ENCODE measurements at regions not wholly inside any gene's neighbourhood (a gene's known extent, or its start where the extent isn't known, plus 50 kb on each side); places are given as distances from the start of the nearest gene placed in this dataset.

DNA sequence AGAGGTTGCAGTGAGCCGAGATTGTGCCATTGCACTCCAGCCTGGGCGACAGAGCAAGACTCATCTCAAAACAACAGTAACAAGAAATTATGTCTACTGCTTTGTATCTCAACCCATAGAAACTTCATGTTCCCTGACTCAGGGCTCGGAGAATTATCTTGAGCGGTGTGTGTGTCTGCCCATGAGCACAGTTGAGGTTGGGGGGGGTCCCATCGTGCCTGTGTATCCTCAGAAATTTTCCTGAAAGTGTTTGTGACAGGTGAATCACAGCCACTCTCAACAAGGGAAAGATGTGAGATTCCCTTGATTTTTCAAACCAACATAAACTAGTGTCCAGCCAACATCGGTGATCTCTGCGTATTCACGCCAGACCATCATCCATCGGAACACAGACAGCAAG lies 319.1 kb downstream of the ASMT start:
- DNase-seq (ENCODE audit: low read depth), result no peak
- H3K4me3 ChIP-seq (ENCODE audit: low read length), result no peak overlapping the region
- TF ChIP-seq, protein P1, sequence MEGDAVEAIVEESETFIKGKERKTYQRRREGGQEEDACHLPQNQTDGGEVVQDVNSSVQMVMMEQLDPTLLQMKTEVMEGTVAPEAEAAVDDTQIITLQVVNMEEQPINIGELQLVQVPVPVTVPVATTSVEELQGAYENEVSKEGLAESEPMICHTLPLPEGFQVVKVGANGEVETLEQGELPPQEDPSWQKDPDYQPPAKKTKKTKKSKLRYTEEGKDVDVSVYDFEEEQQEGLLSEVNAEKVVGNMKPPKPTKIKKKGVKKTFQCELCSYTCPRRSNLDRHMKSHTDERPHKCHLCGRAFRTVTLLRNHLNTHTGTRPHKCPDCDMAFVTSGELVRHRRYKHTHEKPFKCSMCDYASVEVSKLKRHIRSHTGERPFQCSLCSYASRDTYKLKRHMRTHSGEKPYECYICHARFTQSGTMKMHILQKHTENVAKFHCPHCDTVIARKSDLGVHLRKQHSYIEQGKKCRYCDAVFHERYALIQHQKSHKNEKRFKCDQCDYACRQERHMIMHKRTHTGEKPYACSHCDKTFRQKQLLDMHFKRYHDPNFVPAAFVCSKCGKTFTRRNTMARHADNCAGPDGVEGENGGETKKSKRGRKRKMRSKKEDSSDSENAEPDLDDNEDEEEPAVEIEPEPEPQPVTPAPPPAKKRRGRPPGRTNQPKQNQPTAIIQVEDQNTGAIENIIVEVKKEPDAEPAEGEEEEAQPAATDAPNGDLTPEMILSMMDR (conservative IDR thresholded peaks at IDR 0.05; ENCODE audit: low read length), result no peak

DNA sequence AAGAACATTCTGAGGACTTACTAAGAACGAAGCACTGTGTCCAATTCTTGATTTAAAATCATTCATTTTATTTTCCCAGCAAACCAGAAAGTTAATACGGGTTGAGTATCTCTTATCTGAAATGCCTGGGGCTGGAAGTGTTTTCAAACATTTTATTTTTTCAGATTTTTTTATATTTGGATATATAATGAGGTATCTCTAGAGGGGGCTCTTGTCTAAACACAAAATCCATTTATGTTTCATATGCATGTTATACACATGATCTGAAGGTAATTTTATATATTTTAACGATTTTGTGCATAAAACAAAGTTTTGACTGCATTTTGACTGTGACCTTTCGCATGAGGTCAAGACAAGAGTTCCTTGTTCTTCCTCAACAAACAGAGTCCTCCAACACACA lies 320.9 kb downstream of the ASMT start:
- no peak overlapping the region for H3K4me3 ChIP-seq (ENCODE audit: low read length)
- no peak for DNase-seq (ENCODE audit: low read depth)
- TF ChIP-seq, protein P1 (conservative IDR thresholded peaks at IDR 0.05; ENCODE audit: low read length), result no peak

DNA sequence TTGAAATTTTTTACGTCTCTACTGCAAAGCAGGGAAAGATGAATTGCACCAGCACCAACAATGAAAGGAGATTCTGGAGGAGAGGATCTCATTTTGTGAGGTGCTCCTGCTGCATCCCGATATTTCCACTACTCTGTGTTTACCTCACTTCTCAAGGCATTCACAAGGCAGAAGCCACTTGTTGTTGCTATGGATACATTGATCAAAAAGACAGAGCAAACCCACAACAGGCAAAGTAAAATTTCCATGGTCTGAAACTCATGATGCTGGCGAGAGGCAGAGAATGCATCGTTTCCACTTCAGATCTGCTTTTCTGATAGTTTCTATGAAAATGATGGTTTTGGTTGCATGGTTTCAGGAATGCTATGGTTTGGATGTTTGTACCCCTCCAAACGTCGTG lies 323.3 kb downstream of the ASMT start:
- TF ChIP-seq, protein P1 (conservative IDR thresholded peaks at IDR 0.05; ENCODE audit: low read length), result no peak
- no peak overlapping the region for H3K4me3 ChIP-seq (ENCODE audit: low read length)
- DNase-seq (ENCODE audit: low read depth), result no peak

DNA sequence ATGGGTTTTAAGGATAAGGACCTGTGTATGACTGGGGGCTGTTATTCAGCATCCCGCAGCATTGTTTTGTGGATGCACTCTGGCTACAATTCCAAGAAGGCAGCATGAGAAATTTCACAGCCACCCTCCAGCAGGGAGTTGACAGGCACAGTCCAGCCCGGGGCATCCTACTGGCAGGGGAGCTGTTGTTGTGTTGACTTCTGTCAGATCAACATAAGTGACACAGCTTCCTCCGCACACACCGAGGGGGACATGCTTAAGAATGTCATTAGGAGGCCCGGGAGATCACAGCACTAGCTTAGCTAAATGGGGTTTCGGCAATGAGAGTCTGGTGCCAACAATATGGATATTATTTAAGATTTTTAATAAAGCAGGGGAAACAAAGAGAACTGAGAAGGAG lies 326.5 kb downstream of the ASMT start:
- no peak overlapping the region for H3K4me3 ChIP-seq (ENCODE audit: low read length)
- TF ChIP-seq, protein P1 (conservative IDR thresholded peaks at IDR 0.05; ENCODE audit: low read length), result no peak

DNA sequence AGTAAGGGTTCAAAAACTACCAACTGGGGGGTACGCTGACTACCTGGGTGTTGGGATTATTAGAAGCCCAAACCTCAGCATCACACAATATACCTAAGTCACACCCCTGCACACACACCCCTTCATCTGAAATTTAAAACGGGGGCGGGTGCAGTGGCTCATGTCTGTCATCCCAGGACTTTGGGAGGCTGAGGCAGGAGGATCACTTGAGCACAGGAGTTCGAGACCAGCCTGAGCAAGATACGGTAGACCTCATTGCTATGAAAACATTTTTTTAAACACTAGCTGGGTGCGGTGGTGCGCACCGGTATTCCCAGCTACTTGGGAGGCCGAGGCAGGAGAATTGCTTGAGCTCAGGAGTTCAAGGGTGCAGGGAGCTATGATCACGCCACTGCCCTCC lies 331.0 kb downstream of the ASMT start:
- TF ChIP-seq, protein P1 (conservative IDR thresholded peaks at IDR 0.05; ENCODE audit: low read length), result no peak
- no peak for DNase-seq (ENCODE audit: low read depth)
- H3K4me3 ChIP-seq (ENCODE audit: low read length), result no peak overlapping the region

More for the DNA sequence above, 326.5 kb downstream of the ASMT start:
- DNase-seq (ENCODE audit: low read depth), result no peak

DNA sequence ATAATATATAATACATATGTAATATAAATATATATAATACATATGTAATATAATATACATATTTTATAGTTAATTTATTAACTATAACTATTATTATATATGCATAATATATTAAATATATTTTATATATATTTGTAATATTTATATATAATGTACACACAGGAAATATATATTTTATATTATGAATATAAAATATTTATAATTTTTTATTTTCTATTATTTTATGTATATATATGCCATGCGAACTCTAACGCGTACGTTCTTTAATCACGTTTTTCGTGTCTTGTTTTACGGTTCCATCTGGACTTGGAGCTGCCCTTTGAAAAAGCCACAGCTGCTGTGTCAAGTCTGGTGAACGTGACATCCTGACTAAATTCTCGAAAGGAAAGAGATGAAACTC lies 332.1 kb downstream of the ASMT start:
- no peak for DNase-seq (ENCODE audit: low read depth)
- TF ChIP-seq, protein P1 (conservative IDR thresholded peaks at IDR 0.05; ENCODE audit: low read length), result no peak
- no peak overlapping the region for H3K4me3 ChIP-seq (ENCODE audit: low read length)

All from AG10803 (cell line).